ENCODE measurements at regions not wholly inside any gene's neighbourhood (a gene's known extent, or its start where the extent isn't known, plus 50 kb on each side); places are given as distances from the start of the nearest gene placed in this dataset.

DNA sequence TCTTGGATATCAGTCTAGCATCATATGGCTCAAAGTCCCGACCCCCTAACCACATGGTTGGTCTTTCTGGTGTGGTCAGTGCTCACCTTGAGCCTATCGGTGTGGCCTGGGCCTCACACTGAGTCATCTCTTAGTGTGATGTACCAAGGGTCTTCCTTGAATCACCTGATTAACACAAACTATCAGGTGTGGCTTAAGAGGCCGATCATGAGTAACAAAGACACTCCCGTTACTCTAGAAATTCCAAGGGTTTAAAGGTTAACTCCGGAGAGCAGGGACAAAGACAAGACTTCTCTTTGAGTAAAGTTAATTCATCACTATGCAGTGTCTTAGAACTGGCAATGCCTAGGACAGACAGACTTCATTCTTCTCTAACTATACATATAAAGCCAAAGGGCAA is 52.3 kb upstream of the ARMC3 start:
- DNase-seq (ENCODE audit: low spot score) (no peak), ATAC-seq (ENCODE audit: low FRiP score) (no peak)
- TF ChIP-seq, protein P1, sequence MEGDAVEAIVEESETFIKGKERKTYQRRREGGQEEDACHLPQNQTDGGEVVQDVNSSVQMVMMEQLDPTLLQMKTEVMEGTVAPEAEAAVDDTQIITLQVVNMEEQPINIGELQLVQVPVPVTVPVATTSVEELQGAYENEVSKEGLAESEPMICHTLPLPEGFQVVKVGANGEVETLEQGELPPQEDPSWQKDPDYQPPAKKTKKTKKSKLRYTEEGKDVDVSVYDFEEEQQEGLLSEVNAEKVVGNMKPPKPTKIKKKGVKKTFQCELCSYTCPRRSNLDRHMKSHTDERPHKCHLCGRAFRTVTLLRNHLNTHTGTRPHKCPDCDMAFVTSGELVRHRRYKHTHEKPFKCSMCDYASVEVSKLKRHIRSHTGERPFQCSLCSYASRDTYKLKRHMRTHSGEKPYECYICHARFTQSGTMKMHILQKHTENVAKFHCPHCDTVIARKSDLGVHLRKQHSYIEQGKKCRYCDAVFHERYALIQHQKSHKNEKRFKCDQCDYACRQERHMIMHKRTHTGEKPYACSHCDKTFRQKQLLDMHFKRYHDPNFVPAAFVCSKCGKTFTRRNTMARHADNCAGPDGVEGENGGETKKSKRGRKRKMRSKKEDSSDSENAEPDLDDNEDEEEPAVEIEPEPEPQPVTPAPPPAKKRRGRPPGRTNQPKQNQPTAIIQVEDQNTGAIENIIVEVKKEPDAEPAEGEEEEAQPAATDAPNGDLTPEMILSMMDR (IDR thresholded peaks at IDR 0.05) = no peak

- TF ChIP-seq, protein P1 (IDR thresholded peaks at IDR 0.05) = no peak
- DNase-seq (ENCODE audit: low spot score) = no peak
- ATAC-seq (ENCODE audit: low FRiP score) = no peak
Observed at GRCh38 chr10:22874189-22874854, 53.5 kb upstream of the ARMC3 start.

GRCh38 chr10:22856444-22857074 is 71.3 kb upstream of the ARMC3 start:
- ATAC-seq (ENCODE audit: low FRiP score) (no peak), DNase-seq (ENCODE audit: low spot score) (no peak)
- TF ChIP-seq, protein P1 (IDR thresholded peaks at IDR 0.05) = no peak

DNA sequence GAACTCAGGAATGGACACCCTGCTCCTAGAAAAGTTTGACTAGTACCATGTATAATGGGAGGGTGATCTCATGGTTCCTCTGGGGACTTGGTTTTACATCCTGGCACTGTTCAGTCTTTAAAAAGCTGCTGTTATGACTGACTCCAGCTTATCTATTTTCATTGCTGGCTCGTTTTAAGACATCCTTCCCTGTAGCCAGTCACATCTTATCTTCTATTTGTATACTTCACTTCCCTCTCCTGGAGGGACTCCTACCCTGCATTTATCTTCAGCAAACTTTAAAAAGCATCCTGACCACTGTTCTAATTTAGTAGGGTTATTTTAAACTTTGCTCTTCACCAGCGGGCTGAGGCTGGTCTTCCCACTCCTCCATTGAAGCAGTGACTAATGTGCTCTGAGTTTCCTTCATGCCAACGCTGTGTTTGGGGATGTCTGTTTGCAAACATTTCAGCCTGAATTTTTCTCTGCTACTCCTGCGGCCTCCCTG is 72.9 kb upstream of the ARMC3 start:
- no peak for DNase-seq (ENCODE audit: low spot score)
- TF ChIP-seq, protein P1 (IDR thresholded peaks at IDR 0.05) = no peak
- no peak for ATAC-seq (ENCODE audit: low FRiP score)

DNA sequence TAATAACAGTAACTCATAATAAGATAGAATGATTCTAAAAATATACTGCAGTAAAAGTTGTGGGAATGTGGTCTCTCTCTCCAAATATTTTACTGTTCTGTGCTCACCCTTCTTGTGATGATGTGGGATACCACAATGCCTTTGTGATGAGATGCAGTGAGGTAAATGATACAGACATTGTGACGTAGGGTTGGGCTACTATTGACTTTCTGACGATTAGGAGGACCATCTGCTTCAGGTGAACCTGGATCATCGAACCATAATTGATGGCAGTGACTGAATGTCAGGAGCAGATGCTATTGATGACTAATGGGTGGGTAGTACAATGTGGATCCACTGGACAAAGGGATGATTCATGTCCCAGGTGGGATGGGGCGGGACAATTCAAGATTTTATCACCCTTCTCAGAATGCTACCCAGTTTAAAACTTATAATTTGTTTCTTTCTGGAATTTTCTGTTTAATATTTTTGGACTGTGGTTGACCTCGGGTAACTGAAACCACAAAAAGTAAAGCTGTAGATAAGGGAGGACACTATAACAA is 73.9 kb upstream of the ARMC3 start:
- TF ChIP-seq, protein P1 (IDR thresholded peaks at IDR 0.05) = no peak
- ATAC-seq (ENCODE audit: low FRiP score) (no peak), DNase-seq (ENCODE audit: low spot score) (no peak)

DNA sequence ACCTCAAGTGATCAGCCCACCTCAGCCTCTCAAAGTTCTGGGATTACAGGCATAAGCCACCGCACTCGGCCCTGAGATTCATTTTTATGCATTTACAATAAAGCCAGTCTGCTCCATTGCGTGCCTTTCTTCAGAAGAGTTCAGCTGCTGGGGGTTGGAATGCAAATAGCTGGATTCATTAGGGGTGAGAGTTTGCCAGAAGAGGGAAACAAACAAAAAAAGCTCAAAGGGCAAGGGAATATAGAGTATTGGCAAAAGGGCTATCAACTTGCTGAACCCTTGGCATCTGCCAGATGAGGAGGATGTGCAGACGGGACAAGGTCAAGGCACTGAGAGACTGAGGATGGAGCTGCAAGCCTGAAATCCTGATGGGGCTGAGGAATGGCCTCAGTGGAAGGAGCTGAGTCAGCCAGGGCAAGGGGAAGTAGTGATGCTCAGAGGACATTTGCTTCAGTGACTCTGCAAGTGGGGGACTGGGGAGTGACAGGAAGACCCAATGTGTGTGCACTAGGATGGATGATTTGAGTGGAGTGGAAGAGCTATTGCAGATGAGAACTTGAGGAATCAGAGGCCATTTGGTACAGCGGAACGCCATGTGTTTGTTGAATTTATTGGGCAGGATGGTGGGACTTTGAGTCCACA is 75.0 kb upstream of the ARMC3 start:
- DNase-seq (ENCODE audit: low spot score) = no peak
- TF ChIP-seq, protein P1 (IDR thresholded peaks at IDR 0.05) = no peak
- no peak for ATAC-seq (ENCODE audit: low FRiP score)
